Body of pancreas (tissue), 4 donors: ENCODE measurements at regions not wholly inside any gene's neighbourhood (a gene's known extent, or its start where the extent isn't known, plus 50 kb on each side); places are given as distances from the start of the nearest gene placed in this dataset.

Experiments
- POLR2A ChIP-seq, 3 donors: fragments of 450-650 bp; IDR thresholded peaks; one replicate each; pipeline ENCODE4 v1.6.1; 2016; ENCODE audit warnings: antibody characterized with exemption in 3 of 3, mild to moderate bottlenecking in 2 of 3
- TF ChIP-seq, protein P1 (sequence below), 7 experiments: fragments of 450-650 bp in 4 of 7; fragments of 200-600 bp in 3 of 7; sonication (generic) in 3 of 7; IDR thresholded peaks; one replicate each; pipeline ENCODE4 v1.5.1; 2016 to 2019; ENCODE audit warnings: antibody characterized with exemption in 7 of 7

DNA sequence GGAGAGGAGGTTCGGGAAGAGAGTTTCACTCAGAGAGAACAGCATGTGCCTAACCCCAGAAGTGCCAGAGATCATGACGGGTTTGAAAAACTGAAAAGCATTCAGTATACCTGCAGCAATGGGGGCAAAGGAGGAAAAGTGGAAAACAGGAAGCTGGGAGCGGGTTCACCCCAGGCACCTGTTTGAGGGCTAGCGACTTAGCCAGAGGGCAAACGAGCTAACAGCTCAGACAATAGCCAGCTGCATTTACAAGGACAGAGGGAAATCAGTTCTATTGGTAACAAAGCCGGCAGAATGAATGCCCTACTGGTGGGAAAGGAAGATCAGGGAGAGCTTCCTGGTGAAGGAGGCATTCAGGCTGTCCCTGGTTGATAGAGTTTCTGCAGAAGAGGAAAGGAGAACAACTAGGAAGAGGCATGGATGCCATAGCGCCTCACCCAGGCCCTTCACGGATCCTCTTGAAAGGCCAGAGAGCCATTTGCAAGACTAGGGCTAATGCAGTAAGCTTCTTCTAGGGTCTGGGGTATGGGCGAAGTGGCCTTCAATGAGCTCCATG lies 141.7 kb upstream of the ADRA1B start:
- TF ChIP-seq, protein P1, sequence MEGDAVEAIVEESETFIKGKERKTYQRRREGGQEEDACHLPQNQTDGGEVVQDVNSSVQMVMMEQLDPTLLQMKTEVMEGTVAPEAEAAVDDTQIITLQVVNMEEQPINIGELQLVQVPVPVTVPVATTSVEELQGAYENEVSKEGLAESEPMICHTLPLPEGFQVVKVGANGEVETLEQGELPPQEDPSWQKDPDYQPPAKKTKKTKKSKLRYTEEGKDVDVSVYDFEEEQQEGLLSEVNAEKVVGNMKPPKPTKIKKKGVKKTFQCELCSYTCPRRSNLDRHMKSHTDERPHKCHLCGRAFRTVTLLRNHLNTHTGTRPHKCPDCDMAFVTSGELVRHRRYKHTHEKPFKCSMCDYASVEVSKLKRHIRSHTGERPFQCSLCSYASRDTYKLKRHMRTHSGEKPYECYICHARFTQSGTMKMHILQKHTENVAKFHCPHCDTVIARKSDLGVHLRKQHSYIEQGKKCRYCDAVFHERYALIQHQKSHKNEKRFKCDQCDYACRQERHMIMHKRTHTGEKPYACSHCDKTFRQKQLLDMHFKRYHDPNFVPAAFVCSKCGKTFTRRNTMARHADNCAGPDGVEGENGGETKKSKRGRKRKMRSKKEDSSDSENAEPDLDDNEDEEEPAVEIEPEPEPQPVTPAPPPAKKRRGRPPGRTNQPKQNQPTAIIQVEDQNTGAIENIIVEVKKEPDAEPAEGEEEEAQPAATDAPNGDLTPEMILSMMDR (IDR thresholded peaks at IDR 0.05), result no peak
- no peak for TF ChIP-seq POLR2A (IDR thresholded peaks at IDR 0.05)
